ENCODE measurements at regions not wholly inside any gene's neighbourhood (a gene's known extent, or its start where the extent isn't known, plus 50 kb on each side); places are given as distances from the start of the nearest gene placed in this dataset.

DNA sequence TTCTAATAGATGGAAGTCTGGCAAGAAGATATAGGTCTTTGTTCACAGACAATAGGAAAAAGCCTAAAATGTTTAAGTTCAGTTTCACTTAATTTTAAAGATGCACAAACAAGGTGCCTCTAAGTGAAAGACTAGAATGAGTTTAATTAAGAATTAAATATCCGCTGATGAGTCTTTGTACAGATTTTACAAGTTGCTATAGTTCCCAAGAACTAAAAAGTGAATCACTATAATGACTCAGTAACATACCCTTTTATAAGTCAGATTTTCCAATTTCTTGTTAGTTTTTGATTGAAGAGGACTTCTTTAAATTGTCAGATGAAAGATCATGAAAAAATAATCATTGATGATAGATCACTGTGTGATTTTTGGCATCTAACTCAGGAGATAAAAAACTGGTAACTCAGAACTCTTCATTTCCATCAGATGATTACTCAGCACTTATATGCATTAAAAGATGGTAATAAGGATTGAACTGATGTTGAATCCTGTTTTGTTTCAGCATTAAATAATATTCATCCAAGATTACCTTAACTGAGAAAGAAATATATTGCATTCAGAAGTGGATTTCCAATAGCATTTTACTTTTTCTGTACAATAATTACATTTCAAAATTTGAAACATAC lies 59.0 kb upstream of the ST6GALNAC3 start:
- Mint-ChIP-seq H3K9me3 (no peaks in the 10 kb centered on the region), H3K4me3 (no peak overlapping the region), H3K27ac (no peak overlapping the region), H3K4me1 (peaks cover 16 to 20% (median 19%) of the 10 kb centered on the region in 3 donors), H3K36me3 (no peaks in the 10 kb centered on the region), H3K27me3 (peaks cover 1% of the 10 kb centered on the region)

DNA sequence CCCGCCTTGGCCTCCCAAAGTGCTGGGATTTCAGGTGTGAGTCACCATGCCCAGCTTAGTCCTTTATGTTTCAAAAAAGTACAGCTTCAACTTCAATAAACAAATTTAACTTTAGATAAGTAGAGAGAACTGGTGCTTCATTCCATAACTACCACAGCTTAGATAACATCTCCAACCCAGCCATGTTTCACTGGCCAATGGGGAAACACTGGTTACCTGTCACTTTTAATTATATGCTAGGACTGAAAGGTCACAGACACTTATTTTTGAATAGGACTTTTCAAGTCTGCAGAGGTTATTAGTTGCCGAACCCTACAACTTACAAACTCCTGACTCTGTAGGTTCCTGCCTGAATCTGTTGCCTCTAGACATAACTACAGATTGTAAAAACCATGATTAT lies 56.5 kb upstream of the ST6GALNAC3 start:
- Mint-ChIP-seq H3K4me3 (no peak overlapping the region), H3K4me1 (peaks cover 7 to 8% (median 8%) of the 10 kb centered on the region in 3 donors), H3K36me3 (no peaks in the 10 kb centered on the region), H3K27me3 (peaks cover 3% of the 10 kb centered on the region), H3K27ac (no peak overlapping the region), H3K9me3 (no peaks in the 10 kb centered on the region)

DNA sequence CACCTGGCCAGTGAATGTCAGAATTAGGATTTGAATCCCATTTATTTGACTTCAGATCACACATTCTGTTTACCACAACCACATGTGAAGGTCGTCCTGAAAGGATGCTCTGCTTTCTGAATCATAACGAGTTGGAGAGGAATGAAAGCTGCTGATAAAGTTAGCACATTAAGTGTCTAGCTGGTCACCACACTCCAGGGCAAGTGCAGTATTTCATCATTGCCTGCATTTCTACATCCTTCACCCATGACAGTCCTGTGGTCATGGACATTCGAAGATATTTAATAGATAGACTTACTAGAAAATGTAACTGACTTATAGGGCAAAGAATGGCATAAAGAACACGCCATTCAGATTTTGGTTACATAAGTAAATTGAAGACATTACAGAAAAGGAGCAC lies 52.7 kb upstream of the ST6GALNAC3 start:
- H3K36me3 Mint-ChIP-seq: no peaks in the 10 kb centered on the region
- H3K27ac Mint-ChIP-seq: no peak overlapping the region
- no peak overlapping the region for H3K4me3 Mint-ChIP-seq
- no peaks in the 10 kb centered on the region for H3K4me1 Mint-ChIP-seq
- peaks cover 6% of the 10 kb centered on the region for H3K27me3 Mint-ChIP-seq
- H3K9me3 Mint-ChIP-seq: no peaks in the 10 kb centered on the region

DNA sequence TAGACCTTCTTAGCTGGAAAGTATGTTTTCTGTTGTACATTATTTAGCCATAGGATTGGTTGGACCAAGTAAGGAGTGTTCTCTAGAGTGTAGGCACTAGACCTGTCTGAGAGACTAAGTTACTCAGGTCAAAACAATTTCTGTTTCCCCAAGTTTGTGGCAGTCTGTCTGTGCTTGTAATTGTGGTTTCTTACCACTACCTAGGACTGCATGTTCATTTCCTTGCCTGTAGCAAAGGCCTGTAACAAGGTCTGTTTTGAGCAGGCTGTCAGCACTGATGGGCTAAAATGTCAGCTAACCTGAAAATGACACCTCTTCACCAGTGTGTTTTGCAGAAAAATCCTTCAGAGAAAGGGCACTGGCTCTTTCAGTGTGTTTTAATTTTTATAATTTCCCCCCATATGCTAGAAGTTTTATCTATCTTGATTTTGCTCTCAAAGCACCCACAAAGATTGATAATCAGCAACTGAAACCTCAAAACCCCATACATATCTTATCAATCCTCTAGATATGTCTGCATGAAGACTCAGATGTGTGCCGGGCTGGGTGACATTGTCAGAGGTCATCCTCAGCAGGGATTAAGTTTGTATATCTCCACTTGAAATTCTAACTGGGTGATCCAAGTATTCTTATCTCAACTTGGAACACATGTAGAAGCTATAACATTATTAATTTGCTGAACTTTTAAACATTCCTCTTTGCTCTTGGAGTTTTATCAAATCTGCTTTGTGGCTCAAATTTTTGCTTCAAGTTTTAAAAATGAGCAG lies 50.7 kb upstream of the ST6GALNAC3 start:
- Mint-ChIP-seq H3K4me1 (no peaks in the 10 kb centered on the region), H3K27me3 (peaks cover 5% of the 10 kb centered on the region), H3K4me3 (no peak overlapping the region), H3K27ac (no peak overlapping the region), H3K36me3 (peaks cover 2% of the 10 kb centered on the region), H3K9me3 (peaks cover 0 to 2% (median 0%) of the 10 kb centered on the region in 3 donors)
